ENCODE measurements at regions not wholly inside any gene's neighbourhood (a gene's known extent, or its start where the extent isn't known, plus 50 kb on each side); places are given as distances from the start of the nearest gene placed in this dataset.

DNA sequence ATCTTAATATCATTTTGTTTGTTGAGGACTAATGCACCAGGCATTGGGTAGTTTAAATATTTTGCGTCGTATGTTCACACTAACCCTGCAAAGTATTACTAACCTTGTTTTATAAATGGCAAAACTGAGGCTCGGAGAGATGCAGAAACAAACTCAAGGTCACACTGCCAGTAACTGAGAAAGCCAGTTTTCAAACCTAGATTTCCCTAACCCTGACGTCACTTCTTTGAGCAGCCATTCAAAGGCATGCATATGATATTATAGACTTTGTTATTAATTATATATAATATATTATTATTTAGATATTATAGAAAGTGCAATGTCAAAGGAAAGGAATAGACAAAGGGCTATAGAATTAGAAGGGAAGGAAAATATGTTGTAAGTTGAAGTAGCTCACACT lies 167.6 kb upstream of the EOMES start (continued):
- TF ChIP-seq, protein P1, sequence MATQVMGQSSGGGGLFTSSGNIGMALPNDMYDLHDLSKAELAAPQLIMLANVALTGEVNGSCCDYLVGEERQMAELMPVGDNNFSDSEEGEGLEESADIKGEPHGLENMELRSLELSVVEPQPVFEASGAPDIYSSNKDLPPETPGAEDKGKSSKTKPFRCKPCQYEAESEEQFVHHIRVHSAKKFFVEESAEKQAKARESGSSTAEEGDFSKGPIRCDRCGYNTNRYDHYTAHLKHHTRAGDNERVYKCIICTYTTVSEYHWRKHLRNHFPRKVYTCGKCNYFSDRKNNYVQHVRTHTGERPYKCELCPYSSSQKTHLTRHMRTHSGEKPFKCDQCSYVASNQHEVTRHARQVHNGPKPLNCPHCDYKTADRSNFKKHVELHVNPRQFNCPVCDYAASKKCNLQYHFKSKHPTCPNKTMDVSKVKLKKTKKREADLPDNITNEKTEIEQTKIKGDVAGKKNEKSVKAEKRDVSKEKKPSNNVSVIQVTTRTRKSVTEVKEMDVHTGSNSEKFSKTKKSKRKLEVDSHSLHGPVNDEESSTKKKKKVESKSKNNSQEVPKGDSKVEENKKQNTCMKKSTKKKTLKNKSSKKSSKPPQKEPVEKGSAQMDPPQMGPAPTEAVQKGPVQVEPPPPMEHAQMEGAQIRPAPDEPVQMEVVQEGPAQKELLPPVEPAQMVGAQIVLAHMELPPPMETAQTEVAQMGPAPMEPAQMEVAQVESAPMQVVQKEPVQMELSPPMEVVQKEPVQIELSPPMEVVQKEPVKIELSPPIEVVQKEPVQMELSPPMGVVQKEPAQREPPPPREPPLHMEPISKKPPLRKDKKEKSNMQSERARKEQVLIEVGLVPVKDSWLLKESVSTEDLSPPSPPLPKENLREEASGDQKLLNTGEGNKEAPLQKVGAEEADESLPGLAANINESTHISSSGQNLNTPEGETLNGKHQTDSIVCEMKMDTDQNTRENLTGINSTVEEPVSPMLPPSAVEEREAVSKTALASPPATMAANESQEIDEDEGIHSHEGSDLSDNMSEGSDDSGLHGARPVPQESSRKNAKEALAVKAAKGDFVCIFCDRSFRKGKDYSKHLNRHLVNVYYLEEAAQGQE (IDR thresholded peaks at IDR 0.05; ENCODE audit: low read depth): no peak
- TF ChIP-seq SP1 (IDR thresholded peaks at IDR 0.05; ENCODE audit: low read depth) (no peak), EGR1 (IDR thresholded peaks at IDR 0.05; ENCODE audit: low read depth) (no peak)

DNA sequence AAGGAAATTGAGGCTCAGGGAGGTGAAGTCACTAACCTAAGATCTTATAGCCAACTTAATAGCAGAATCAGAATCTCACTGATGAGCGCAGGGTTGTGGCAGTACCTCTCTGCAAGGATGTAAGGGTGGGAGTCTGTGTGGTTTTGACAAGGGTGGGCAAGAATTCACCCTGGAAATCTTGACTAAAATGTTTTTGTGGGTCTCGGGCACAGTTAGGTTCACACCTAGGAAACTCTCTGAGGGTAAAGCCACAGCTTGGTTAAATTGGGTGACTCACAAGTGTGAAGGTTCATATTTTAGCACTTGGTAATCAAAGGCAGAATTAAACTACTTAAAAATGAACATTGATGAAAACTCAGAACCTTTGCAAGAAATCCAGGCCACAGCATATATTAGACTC lies 178.2 kb upstream of the EOMES start:
- Histone ChIP-seq H3K36me3 (ENCODE audit: control insufficient read depth in 1 of 2, insufficient read depth in 2 of 2, low read length in 2 of 2) (no peaks in the 10 kb centered on the region), H4K20me1 (ENCODE audit: insufficient read depth) (no peaks in the 10 kb centered on the region), H3K4me1 (ENCODE audit: control insufficient read depth in 1 of 2, insufficient read depth in 2 of 2, low read length in 2 of 2) (no peaks in the 10 kb centered on the region), H3K9me2 (ENCODE audit: insufficient read depth) (no peaks in the 10 kb centered on the region), H3K27me3 (ENCODE audit: insufficient read depth, low read length) (no peaks in the 10 kb centered on the region), H3K27ac (ENCODE audit: low read depth, low read length) (no peak overlapping the region), H3K9me3 (ENCODE audit: control insufficient read depth in 1 of 2, insufficient read depth in 1 of 2, low read depth in 1 of 2, low read length in 2 of 2) (no peaks in the 10 kb centered on the region), H2AFZ (ENCODE audit: low read depth, low read length, poor library complexity, severe bottlenecking) (no peak overlapping the region), H3K4me3 (replicated peaks in 1 of 2; ENCODE audit: low read depth in 1 of 2, low read length in 2 of 2) (no peak overlapping the region), H3K79me2 (ENCODE audit: insufficient read depth, low read length) (no peaks in the 10 kb centered on the region), H3K4me2 (ENCODE audit: low read length) (no peak overlapping the region), H3K9ac (ENCODE audit: low read length) (no peak overlapping the region)
- intact Hi-C loops (cut with micrococcal nuclease): no loop called here
- RAD21 ChIA-PET (ENCODE audit: low non-redundant PET in 1 of 2, low total read pairs in 2 of 2, uncharacterized antibody in 2 of 2, unreplicated experiment in 2 of 2): no interaction called here
- BruUV-seq (replicated peaks): no TSS peak
- POLR2A ChIA-PET: no interaction called here
- DNase-seq (ENCODE audit: low read depth, low spot score) (no peak), ATAC-seq (no peak)
- TF ChIP-seq ZFX (IDR thresholded peaks at IDR 0.05) (no peak), SP1 (IDR thresholded peaks at IDR 0.05; ENCODE audit: low read depth) (no peak), SRF (IDR thresholded peaks at IDR 0.05; ENCODE audit: low read depth) (no peak), FOSL1 (IDR thresholded peaks at IDR 0.05; ENCODE audit: low read depth) (no peak), POLR2AphosphoS5 (IDR thresholded peaks at IDR 0.05; ENCODE audit: low read depth, low read length) (no peak), EZH2phosphoT487 (IDR thresholded peaks at IDR 0.05; ENCODE audit: borderline replicate concordance) (no peak)
- TF ChIP-seq, protein P2, sequence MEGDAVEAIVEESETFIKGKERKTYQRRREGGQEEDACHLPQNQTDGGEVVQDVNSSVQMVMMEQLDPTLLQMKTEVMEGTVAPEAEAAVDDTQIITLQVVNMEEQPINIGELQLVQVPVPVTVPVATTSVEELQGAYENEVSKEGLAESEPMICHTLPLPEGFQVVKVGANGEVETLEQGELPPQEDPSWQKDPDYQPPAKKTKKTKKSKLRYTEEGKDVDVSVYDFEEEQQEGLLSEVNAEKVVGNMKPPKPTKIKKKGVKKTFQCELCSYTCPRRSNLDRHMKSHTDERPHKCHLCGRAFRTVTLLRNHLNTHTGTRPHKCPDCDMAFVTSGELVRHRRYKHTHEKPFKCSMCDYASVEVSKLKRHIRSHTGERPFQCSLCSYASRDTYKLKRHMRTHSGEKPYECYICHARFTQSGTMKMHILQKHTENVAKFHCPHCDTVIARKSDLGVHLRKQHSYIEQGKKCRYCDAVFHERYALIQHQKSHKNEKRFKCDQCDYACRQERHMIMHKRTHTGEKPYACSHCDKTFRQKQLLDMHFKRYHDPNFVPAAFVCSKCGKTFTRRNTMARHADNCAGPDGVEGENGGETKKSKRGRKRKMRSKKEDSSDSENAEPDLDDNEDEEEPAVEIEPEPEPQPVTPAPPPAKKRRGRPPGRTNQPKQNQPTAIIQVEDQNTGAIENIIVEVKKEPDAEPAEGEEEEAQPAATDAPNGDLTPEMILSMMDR (IDR thresholded peaks at IDR 0.05 in 2 of 3, conservative IDR thresholded peaks at IDR 0.05 in 1 of 3; ENCODE audit: borderline replicate concordance in 1 of 3, insufficient read depth in 1 of 3, low read depth in 2 of 3, low read length in 2 of 3): no peak
- TF ChIP-seq, protein P1 (IDR thresholded peaks at IDR 0.05; ENCODE audit: low read depth): no peak
- TF ChIP-seq, protein P3, sequence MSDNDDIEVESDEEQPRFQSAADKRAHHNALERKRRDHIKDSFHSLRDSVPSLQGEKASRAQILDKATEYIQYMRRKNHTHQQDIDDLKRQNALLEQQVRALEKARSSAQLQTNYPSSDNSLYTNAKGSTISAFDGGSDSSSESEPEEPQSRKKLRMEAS (IDR thresholded peaks at IDR 0.05): no peak
- CTCF ChIA-PET: no interaction called here
